GM12873 (cell line): ENCODE measurements at regions not wholly inside any gene's neighbourhood (a gene's known extent, or its start where the extent isn't known, plus 50 kb on each side); places are given as distances from the start of the nearest gene placed in this dataset.

ENCODE experiments used
- TF ChIP-seq, protein P1 (sequence below): IDR thresholded peaks from 2 replicates; pipeline ENCODE4 v1.5.1; 2012; ENCODE audit warnings: low read depth, mild to moderate bottlenecking, moderate library complexity, low read length, control low read depth; ENCODE audit not compliant: insufficient read depth; ENCODE audit errors: missing control alignments

- TF ChIP-seq, protein P1, sequence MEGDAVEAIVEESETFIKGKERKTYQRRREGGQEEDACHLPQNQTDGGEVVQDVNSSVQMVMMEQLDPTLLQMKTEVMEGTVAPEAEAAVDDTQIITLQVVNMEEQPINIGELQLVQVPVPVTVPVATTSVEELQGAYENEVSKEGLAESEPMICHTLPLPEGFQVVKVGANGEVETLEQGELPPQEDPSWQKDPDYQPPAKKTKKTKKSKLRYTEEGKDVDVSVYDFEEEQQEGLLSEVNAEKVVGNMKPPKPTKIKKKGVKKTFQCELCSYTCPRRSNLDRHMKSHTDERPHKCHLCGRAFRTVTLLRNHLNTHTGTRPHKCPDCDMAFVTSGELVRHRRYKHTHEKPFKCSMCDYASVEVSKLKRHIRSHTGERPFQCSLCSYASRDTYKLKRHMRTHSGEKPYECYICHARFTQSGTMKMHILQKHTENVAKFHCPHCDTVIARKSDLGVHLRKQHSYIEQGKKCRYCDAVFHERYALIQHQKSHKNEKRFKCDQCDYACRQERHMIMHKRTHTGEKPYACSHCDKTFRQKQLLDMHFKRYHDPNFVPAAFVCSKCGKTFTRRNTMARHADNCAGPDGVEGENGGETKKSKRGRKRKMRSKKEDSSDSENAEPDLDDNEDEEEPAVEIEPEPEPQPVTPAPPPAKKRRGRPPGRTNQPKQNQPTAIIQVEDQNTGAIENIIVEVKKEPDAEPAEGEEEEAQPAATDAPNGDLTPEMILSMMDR: no peak
Observed at GRCh38 chr21:41112740-41113692, 54.9 kb upstream of the BACE2 start.

DNA sequence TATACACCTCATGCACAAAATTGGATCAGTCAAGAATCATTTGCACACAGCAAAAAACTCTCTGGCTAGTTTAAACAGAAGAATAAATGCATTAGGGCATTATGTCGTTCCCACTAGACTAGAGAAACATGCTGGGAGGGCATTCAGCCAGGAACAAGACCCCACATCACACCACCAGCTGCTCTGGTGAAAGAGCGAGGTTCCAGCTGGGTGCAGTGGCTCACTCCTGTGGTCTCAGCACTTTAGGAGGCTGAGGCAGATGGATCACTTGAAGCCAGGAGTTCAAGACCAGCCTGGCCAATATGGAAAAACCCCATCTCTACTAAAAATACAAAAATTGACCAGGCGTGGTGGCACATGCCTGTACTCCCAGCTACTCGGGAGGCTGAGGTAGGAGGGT lies 52.1 kb upstream of the BACE2 start:
- TF ChIP-seq, protein P1: no peak
